Astrocyte (in vitro differentiated cells and primary cell): ENCODE measurements at regions not wholly inside any gene's neighbourhood (a gene's known extent, or its start where the extent isn't known, plus 50 kb on each side); places are given as distances from the start of the nearest gene placed in this dataset.

ENCODE experiments used
- EZH2 ChIP-seq: IDR thresholded peaks from 2 replicates; pipeline ENCODE4 v1.6.1; 2012; ENCODE audit warnings: mild to moderate bottlenecking, low read length, inconsistent platforms; ENCODE audit not compliant: insufficient read depth
- TF ChIP-seq, protein P1 (sequence below): IDR thresholded peaks from 2 replicates; pipeline ENCODE4 v1.5.1; 2011; ENCODE audit warnings: low read depth, mild to moderate bottlenecking, inconsistent platforms, low read length, moderate library complexity; ENCODE audit not compliant: insufficient read depth

DNA sequence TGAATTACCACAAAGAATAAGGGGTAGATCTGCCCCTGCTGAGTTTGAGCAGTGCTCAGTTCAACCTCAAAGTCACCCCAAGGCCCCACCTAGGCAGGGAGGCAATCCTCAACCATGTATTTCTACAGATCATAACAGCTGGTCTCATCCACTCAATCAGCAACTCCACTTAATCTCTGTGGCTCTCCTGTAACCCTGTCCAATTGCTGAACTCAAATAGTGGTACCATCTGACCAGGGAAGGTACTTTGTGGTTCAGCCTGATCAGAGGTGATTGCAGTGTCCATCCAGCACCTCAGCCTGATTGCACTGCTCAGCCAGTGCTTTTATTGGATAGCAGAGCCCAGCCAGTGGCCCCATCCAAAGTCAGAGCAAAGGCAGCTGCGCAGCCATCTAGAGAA, 91.0 kb upstream of the SLC4A10 start:
- TF ChIP-seq, protein P1, sequence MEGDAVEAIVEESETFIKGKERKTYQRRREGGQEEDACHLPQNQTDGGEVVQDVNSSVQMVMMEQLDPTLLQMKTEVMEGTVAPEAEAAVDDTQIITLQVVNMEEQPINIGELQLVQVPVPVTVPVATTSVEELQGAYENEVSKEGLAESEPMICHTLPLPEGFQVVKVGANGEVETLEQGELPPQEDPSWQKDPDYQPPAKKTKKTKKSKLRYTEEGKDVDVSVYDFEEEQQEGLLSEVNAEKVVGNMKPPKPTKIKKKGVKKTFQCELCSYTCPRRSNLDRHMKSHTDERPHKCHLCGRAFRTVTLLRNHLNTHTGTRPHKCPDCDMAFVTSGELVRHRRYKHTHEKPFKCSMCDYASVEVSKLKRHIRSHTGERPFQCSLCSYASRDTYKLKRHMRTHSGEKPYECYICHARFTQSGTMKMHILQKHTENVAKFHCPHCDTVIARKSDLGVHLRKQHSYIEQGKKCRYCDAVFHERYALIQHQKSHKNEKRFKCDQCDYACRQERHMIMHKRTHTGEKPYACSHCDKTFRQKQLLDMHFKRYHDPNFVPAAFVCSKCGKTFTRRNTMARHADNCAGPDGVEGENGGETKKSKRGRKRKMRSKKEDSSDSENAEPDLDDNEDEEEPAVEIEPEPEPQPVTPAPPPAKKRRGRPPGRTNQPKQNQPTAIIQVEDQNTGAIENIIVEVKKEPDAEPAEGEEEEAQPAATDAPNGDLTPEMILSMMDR = no peak
- no peak for TF ChIP-seq EZH2
